GM18498 (cell line): ENCODE measurements at regions not wholly inside any gene's neighbourhood (a gene's known extent, or its start where the extent isn't known, plus 50 kb on each side); places are given as distances from the start of the nearest gene placed in this dataset.

ENCODE experiments used
- ATAC-seq: cut with Tn5 transposase; IDR thresholded peaks from one replicate; pipeline ENCODE4 v1.9.1; 2021; ENCODE audit warnings: mild to moderate bottlenecking, moderate library complexity; ENCODE audit not compliant: unreplicated experiment

DNA sequence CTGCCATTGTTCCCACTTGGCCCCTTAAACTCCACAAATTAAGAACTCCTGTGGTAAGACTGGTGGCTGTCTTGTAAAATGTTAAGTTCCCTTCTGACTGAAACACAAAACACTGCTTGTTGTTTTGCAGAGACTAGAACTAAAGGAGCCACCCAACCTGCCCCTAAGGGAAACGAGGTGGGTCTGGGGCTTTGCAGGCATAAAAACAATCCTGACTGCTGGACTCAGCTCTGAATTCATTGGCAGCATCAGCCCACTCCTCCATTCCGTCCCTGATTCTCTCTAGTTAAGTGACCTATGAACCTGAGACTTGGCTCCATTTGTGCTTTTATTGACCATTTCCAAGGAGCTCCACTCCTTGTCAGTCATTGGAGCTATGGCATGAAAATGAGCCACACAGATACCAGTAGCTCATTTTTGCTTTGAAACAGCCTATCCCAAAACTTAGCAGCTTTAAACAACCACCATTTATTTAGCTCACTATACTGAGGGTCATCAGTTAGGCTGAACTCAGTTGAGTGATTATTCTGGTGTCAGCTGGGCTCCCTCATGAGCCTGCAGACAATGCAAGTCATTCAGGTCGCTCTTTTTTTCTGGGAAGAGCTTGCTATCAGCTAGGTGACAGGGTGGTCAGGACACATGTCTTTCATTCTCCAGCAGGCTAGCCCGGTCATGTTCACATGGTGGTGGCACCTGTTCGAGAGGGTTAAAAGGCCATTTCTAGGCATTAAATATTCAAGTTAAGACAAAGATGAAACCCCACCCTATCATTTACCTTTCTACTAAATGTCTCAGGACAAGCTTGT lies 175.1 kb upstream of the CTNNB1 start:
- ATAC-seq: no peak

DNA sequence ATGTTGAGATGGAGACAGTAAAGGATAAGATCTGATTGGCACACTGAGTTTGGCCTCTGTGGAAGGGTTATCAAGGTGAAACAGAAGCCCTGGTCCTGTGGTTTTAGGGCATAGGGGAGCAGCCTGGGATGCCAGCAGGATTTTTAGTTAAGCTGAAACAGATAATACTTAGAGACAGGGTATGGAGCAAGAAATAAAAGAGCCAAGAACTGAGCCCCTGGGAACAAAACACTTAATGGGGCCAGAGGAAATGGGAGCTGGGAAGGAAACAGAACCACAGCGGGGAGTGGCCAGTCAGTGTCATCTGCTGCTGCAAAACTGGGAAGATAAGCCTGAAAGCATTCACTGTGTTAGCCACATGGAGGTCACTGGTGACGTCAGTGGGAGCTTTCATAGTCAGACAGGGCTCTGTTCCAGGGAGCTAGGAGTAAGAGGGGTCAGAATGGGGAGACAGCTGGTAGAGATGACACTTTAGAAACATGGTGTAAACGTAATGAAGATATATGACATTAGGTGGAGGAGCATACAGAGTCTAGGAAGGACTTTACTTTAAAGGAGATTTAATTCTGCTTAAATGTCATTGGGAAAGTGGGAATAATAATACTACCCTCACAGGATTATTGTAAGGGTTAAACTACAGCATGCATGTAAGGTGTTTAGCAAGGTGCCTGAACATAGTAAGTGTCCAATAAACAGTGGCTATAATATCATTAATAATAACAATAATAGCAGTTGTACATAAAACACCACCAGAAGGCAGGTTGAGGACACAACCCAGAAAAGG lies 172.7 kb upstream of the CTNNB1 start:
- ATAC-seq: no peak

- ATAC-seq: no peak
Measured at GRCh38 chr3:41029356-41029755, 169.9 kb upstream of the CTNNB1 start.

GRCh38 chr3:41030220-41030619 lies 169.1 kb upstream of the CTNNB1 start:
- ATAC-seq: no peak

- ATAC-seq: no peak
Measured at GRCh38 chr3:41031401-41031800, 167.9 kb upstream of the CTNNB1 start.

DNA sequence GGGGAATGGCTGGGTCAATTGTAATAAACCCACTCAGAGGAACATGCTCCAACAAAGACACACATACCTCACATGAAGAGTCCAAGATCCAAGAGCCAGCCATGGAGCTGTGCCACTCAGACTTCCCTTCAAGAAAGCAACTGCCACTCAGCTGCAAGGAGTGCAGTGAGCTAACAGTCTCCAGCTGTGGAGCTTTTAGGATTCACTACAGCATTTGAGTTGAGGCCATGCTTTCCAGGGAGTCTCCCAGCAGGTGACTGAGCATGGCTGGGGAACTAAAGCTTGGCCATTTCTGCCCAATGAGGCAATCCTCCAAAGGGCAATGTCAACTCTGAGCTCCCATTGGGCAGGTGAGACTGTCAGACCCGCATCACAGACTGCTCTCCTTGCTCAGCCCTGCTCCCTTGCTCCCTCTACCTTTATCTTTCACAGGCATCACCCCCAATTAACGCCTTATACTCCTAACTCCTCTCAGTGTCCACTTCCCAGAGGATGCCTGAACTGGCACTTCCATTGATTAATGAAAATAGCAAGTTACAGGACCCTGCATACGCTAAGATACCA lies 165.3 kb upstream of the CTNNB1 start:
- no peak for ATAC-seq

GRCh38 chr3:41035456-41036022 lies 163.8 kb upstream of the CTNNB1 start:
- ATAC-seq: no peak

- ATAC-seq: no peak
Measured at GRCh38 chr3:41037651-41038334, 161.5 kb upstream of the CTNNB1 start.

- ATAC-seq: no peak
Measured at GRCh38 chr3:41040256-41040655, 159.0 kb upstream of the CTNNB1 start.

- no peak for ATAC-seq
Measured at GRCh38 chr3:41041462-41041861, 157.8 kb upstream of the CTNNB1 start.

- no peak for ATAC-seq
Measured at GRCh38 chr3:41041899-41042298, 157.4 kb upstream of the CTNNB1 start.

GRCh38 chr3:41044523-41044922 lies 154.8 kb upstream of the CTNNB1 start:
- no peak for ATAC-seq

- ATAC-seq: no peak
Measured at GRCh38 chr3:41045491-41045890, 153.8 kb upstream of the CTNNB1 start.

- no peak for ATAC-seq
Measured at GRCh38 chr3:41050144-41050543, 149.2 kb upstream of the CTNNB1 start.

DNA sequence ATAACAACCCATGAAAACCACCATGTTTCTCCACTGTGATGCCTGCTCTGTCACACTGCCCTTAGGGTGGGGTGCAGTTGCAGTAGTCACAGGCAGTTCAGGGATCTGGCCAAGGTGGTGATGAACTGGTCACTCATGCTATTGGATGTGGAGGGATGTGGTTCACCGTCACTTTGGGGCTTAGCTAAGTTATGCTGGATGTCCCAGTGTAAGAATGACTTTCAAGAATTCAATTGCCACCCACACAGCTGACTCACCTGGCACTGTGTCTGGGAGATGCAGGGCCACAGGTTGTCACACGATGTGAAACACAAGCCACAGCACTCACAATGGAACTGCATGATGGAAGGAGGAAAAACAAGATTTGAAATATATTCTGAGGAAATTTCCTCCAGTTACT lies 146.1 kb upstream of the CTNNB1 start:
- no peak for ATAC-seq

DNA sequence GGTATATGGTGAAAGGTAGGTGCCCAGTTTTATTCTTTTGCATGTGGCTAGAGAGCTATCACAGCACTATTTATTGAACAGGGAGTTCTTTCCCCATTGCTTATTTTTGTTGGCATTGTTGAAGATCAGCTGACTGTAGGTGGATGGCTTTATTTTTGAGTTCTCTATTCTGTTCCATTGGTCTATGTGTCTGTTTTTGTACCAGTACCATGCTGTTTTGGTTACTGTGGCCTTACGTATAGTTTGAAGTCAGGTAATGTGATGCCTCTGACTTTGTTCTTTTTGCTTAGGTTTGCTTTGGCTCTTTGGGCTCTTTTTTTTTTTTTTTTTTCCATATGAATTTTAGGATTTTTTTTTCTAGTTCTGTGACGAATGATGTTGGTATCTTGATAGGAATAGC lies 139.2 kb upstream of the CTNNB1 start:
- no peak for ATAC-seq

- no peak for ATAC-seq
Measured at GRCh38 chr3:41064070-41064469, 135.2 kb upstream of the CTNNB1 start.

DNA sequence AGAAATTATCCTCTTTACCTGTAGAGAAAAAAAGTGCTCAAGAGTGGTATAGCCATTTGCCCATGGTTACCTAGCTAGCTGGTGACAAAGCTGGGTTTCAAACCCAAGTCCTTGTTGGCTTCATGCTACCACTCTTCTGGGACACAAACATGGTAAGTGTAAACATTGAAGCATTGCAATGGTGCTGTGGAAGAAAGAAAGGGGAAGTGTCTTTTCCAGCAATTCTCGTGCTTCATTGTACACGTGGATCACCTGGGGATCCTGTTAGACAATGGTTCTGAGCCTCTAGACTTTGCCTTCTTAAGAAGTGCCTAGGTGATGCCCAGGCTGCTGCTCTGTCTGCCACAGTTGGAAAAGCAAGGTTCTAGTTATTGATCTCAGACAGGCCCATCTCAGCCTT lies 134.8 kb upstream of the CTNNB1 start:
- no peak for ATAC-seq

- ATAC-seq: no peak
Measured at GRCh38 chr3:41065340-41065739, 134.0 kb upstream of the CTNNB1 start.

- ATAC-seq: no peak
Measured at GRCh38 chr3:41073190-41073589, 126.1 kb upstream of the CTNNB1 start.

GRCh38 chr3:41075975-41076374 lies 123.3 kb upstream of the CTNNB1 start:
- ATAC-seq: no peak
